ENCODE measurements at regions not wholly inside any gene's neighbourhood (a gene's known extent, or its start where the extent isn't known, plus 50 kb on each side); places are given as distances from the start of the nearest gene placed in this dataset.

GRCh38 chr11:79544361-79544760, 103.5 kb upstream of the TENM4 start:
- Mint-ChIP-seq H3K4me1 (no peaks in the 10 kb centered on the region), H3K27me3 (ENCODE audit: low read depth) (no peaks in the 10 kb centered on the region), H3K36me3 (ENCODE audit: low read depth) (no peaks in the 10 kb centered on the region), H3K27ac (ENCODE audit: unreplicated experiment) (no peak overlapping the region), H3K9me3 (no peaks in the 10 kb centered on the region), H3K4me3 (no peak overlapping the region)
- DNase-seq (ENCODE audit: low read depth, low spot score) = no peak
- TF ChIP-seq CTCF (conservative IDR thresholded peaks at IDR 0.05) = no peak

GRCh38 chr11:79543101-79543500, 102.3 kb upstream of the TENM4 start:
- H3K27me3 Mint-ChIP-seq (ENCODE audit: low read depth) = no peaks in the 10 kb centered on the region
- no peaks in the 10 kb centered on the region for H3K4me1 Mint-ChIP-seq
- H3K36me3 Mint-ChIP-seq (ENCODE audit: low read depth) = no peaks in the 10 kb centered on the region
- no peaks in the 10 kb centered on the region for H3K9me3 Mint-ChIP-seq
- H3K4me3 Mint-ChIP-seq = no peak overlapping the region
- no peak for TF ChIP-seq CTCF (conservative IDR thresholded peaks at IDR 0.05)
- no peak for DNase-seq (ENCODE audit: low read depth, low spot score)
- no peak overlapping the region for H3K27ac Mint-ChIP-seq (ENCODE audit: unreplicated experiment)

- TF ChIP-seq CTCF (conservative IDR thresholded peaks at IDR 0.05) = no peak
- H3K36me3 Mint-ChIP-seq (ENCODE audit: low read depth) = no peaks in the 10 kb centered on the region
- H3K4me1 Mint-ChIP-seq = no peaks in the 10 kb centered on the region
- no peak overlapping the region for H3K4me3 Mint-ChIP-seq
- no peak overlapping the region for H3K27ac Mint-ChIP-seq (ENCODE audit: unreplicated experiment)
- H3K9me3 Mint-ChIP-seq = no peaks in the 10 kb centered on the region
- no peak for DNase-seq (ENCODE audit: low read depth, low spot score)
- H3K27me3 Mint-ChIP-seq (ENCODE audit: low read depth) = no peaks in the 10 kb centered on the region
Measured at GRCh38 chr11:79541466-79541865, 100.6 kb upstream of the TENM4 start.

- Mint-ChIP-seq H3K36me3 (ENCODE audit: low read depth) (no peaks in the 10 kb centered on the region), H3K9me3 (no peaks in the 10 kb centered on the region), H3K27ac (ENCODE audit: unreplicated experiment) (no peak overlapping the region), H3K4me3 (no peak overlapping the region), H3K4me1 (no peaks in the 10 kb centered on the region), H3K27me3 (ENCODE audit: low read depth) (peaks cover 4% of the 10 kb centered on the region)
- DNase-seq (ENCODE audit: low read depth, low spot score) = no peak
- no peak for TF ChIP-seq CTCF (conservative IDR thresholded peaks at IDR 0.05)
Measured at GRCh38 chr11:79538775-79539174, 97.9 kb upstream of the TENM4 start.

- Mint-ChIP-seq H3K27ac (ENCODE audit: unreplicated experiment) (peak overlapping the region; percentile 2), H3K9me3 (no peaks in the 10 kb centered on the region), H3K4me1 (no peaks in the 10 kb centered on the region), H3K36me3 (ENCODE audit: low read depth) (no peaks in the 10 kb centered on the region), H3K27me3 (ENCODE audit: low read depth) (peaks cover 4% of the 10 kb centered on the region), H3K4me3 (no peak overlapping the region)
- DNase-seq (ENCODE audit: low read depth, low spot score) = no peak
- TF ChIP-seq CTCF (conservative IDR thresholded peaks at IDR 0.05) = no peak
Measured at GRCh38 chr11:79536155-79536917, 95.5 kb upstream of the TENM4 start.

All from neural crest cell (in vitro differentiated cells).